ENCODE measurements at regions not wholly inside any gene's neighbourhood (a gene's known extent, or its start where the extent isn't known, plus 50 kb on each side); places are given as distances from the start of the nearest gene placed in this dataset.

DNA sequence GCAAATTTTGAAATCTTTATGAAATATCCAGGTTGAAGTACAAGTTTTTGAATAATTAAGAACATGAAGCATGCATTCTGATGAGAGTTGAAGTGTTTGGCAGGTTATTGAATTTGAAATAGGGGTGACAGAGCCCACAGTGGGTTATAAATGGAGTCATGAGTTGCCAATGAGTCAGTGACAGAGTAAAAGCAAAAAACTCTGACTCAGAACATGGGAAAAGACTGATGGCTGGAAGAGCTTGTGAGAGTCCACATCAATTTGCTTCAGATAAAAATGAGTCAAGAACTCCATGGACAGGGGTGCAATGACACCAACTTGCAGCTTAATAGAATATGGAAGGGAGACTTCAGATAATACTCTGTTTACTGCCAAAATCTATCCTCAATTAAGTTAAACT lies 105.3 kb downstream of the SLC6A15 start:
- no peak for DNase-seq (ENCODE audit: insufficient read length, low spot score)
- FAIRE-seq: no peak

DNA sequence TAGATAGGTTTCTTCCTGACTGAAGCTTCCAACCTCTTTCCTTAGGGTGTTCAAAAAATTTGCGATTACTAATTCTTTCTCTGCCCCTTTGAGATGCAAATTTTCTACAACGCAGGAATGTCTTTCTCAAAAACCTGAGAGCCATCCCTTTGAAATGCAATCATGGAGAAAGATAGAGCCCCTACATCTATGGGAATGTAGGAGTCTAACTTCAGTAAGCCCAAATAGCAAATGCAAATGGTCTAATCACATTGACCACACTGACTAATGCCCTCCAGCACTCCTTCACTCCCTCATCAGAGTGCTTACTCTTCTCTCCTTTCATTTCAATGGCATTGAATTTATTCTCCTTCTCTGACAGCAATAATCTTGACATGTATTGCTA lies 107.1 kb downstream of the SLC6A15 start:
- DNase-seq (ENCODE audit: insufficient read length, low spot score) (no peak), FAIRE-seq (no peak)

DNA sequence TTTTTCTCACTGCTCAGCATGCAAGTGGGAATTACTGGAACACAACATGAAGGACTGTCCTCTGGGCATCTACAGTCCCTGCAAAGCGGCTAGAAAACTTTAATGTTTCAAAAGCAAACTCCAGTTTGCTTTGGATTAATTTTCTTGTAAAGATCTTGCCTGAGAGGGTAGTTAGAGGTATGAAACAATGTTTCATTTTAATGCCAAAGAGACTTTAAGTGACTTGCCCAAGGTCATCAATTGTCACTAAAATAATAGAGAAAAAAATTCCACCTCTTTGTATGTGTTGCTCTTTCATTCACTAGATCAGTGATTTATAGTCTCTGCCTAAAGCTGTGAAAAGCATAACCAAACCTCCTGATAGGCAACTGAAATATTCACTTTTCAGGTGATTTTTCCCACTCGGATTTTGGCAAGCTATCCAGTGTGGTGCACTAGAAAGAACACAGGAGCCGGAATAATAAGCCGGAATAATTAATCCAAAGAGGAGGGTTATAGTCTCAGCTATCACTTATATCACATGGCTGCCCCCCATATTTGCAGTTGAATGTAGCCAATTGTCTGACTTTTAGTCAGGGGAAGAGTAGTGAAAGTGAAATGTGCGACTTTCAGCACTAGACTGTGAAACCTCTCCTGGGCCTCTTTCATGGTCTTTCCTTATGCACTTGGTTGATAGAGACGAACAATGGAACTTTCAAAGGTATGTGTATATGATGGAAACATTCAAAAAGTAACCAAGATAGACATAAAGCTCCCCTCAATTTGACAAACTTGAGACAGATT lies 107.7 kb downstream of the SLC6A15 start:
- DNase-seq (ENCODE audit: insufficient read length, low spot score) (no peak), FAIRE-seq (no peak)

DNA sequence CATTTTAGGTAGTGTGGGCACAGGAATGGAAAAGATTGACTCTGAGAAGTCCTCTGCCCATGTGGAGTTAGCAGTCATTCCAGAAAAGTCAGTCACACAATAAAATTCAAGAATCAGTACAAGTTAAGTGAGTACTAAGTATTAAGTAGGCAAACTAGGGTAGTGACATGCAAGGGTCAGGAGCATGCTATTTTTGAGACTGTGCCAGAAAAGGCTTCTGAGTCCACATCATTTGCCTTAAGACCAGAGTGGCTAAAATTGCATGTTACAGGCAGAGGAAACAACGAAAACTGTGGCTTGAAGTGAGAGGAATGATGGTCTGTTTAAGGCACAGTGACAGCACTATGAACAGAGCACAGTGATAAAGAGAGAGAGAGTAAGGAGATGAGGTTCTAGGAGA lies 108.9 kb downstream of the SLC6A15 start:
- no peak for FAIRE-seq
- DNase-seq (ENCODE audit: insufficient read length, low spot score): no peak

DNA sequence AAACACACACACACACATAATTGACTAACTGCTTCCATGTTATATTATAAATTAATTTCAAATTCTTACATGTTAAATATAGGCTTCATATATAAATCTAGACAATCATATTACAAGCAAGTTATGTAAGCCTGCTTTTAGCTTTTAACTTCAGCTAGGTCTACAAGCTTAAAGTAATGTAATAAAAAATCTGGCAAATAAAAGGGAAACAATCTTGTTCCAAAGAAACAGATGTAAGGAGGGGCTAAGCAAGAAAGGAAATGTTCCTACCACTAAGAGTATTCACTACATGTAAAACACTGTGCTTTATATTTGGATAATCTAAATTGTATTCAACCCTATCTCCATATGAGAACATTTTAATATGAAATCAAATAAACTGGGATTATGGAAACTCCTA lies 110.4 kb downstream of the SLC6A15 start:
- DNase-seq (ENCODE audit: insufficient read length, low spot score): no peak
- no peak for FAIRE-seq

DNA sequence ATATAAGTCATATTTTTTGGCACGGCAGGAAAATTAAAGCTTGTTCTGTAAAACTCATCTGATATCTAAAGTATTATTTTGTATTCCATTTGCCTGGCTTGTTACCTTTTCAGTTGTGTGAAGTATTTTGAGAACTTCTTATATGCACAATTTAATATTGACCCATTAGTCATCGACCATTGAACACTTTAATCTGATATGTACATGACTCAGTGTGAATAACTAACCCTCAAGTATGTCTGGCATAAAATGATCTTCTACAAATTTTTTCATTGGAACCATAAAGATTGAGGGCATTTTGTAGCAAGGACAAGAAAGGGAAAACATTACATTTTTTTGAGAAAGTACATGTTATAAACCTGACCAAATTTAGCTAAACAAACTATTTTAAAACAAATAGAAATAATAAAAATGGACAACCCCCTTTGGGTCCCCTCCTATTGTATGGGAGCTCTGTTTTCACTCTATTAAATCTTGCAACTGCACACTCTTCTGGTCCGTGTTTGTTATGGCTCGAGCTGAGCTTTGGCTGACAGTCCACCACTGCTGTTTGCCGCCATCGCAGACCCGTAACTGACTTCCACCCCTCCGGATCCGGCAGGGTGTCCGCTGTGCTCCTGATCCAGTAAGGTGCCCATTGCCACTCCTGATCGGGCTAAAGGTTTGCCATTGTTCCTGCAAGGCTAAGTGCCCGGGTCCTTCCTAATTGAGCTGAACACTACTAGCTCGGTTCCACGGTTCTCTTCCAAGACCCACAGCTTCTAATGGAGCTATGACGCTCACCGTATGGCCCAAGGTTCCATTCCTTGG lies 118.8 kb downstream of the SLC6A15 start:
- no peak for DNase-seq (ENCODE audit: insufficient read length, low spot score)
- FAIRE-seq: no peak

DNA sequence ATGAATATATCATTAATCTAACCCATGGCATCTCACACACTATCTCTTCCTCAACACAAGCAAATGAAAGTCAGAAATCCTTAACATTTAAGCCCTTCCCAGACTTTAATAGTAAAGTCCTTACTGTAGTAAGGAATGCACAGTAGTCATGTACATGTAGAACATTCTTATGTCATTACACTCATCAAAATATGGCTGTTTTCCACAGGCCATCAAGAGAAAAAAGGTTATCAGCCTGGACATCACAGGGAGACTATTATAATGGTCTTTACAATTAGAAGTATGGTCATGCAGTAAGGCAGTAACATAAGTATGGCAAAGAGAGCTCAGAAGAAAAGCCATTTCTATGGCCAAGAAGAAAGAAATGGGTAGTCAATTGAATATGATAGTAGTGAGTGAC lies 121.2 kb downstream of the SLC6A15 start:
- DNase-seq (ENCODE audit: insufficient read length, low spot score): no peak
- FAIRE-seq: no peak

DNA sequence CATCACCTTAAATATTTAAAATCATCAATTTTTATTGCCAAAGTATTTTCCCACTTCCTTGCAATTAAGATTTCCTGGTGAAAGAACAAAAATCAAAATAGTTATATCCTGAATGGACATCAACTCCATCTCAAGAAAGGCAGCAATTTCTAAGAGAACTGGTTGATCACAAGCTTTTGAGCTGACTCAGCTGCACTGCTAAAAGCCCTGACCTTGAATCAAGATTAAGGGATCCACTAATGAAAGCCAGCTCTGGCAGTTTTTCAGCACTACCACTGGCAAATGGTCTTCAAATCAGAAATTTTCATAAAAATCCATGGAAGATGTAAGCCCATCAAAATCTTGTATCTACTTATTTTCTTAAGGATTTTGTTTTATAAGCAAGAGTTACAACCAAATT lies 123.4 kb downstream of the SLC6A15 start:
- FAIRE-seq: no peak

DNA sequence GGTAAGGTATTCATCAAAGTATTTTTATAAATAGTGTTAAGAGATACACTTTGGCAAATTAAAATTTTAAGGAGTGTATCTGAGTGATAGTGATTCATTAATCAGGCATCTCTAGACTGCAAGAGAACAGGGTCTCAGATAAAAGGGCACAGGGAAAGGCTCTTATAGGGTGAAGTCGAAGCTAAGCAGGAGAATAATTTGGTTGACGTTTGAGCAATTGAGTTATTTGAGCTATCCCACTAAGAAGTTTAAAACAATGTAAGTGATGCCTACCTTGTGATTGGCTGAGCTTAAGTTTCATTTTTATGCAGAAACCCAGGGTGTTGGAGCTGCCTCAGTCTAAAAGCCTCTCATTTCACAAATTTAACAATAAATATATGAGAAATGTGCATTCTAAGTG lies 125.3 kb downstream of the SLC6A15 start:
- FAIRE-seq: no peak
- DNase-seq (ENCODE audit: insufficient read length, low spot score): no peak

More for the DNA sequence above, 123.4 kb downstream of the SLC6A15 start:
- DNase-seq (ENCODE audit: insufficient read length, low spot score): no peak

DNA sequence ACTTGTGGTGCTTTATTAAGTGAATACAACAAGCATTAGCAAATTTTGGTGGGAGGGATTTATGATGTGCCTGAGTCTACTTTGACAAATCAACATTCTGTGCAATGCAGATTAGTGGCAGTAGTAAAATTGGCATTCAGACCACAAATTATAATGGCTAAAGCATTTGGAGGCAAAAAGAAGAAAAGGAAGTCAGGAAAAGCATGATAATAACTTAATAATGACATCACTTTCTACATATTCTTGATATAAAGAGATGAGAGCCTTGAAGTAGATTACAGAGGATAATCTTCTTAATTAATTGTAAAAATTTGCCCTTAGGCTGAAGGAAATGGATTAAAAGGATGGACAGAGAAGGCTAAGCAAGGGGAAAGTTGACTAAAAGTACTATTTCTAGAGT lies 126.0 kb downstream of the SLC6A15 start:
- FAIRE-seq: no peak

DNA sequence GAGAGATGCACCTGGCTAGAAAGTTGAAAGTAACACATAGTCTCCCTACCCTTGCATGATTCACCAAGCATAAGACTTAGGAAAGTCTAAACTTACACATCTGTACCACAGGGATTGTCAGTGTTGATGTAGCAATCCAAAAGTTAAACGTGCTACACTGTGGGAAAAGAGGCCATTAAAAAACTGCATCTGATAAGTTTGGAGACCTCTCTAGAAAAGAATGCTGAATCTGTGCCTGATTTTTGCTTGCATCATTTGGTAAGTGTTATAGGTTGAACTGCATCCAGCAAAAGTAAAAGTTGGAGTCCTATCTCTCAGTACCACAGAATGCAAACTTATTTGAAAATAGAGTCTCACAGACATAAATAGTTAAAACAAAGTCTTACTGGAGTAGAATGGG lies 126.6 kb downstream of the SLC6A15 start:
- FAIRE-seq: no peak
- DNase-seq (ENCODE audit: insufficient read length, low spot score): no peak

More for the DNA sequence above, 126.0 kb downstream of the SLC6A15 start:
- DNase-seq (ENCODE audit: insufficient read length, low spot score): no peak

DNA sequence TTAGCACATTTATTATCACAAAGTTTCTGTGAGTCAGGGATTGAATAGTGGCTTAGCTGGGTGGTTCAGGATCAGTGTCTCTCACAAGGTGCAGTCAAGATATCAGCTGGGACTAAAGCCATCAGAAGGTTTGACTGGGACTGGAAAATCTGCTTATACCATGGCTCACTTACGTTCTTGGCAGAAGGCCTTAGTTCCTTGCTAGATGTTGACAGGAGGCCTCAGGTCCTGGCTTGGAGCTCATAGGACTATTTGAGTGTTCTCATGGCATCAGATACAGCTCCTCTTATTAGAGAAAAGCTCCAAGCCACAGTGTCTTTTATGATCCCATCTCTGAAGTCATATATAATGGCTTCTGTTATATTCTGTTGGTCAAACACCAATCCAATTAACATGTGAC lies 127.3 kb downstream of the SLC6A15 start:
- DNase-seq (ENCODE audit: insufficient read length, low spot score) (no peak), FAIRE-seq (no peak)

DNA sequence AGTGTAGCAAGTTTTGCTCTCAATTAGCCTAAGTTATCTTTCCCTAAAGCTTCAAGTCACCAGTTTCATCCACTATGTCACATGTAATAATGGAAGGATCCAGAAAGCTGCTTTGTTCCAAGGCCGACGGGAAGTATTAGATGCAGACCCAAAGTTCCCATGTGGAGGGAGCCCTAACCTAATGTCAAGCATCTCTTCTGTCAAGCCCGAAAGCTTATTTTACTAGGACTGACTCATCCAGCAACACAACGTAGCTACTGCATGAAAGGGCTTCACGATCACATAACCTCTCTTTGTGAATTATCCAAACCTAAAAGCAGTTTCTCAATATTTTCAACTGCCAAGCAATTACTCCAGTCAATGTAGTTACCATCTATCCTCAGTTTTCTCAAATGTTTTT lies 133.4 kb downstream of the SLC6A15 start:
- DNase-seq (ENCODE audit: insufficient read length, low spot score): no peak
- FAIRE-seq: no peak

DNA sequence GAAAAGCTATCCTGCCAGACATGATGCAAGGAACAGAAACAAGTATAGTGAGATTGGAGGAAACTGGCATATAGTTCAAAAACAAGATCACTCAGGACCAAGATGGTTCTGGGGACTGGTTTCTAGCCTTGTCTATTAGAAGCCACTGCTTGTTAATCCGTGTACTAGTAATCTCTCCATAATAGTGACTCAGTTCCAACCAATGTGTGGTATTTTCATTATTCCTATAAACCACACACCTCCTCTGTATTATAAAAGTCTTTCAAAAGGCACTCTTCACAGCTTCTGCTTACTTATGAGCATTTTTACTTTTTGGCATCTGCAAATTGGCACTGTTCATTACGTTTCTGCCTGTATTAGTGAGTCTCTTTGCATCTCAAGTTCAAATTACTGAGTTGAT lies 140.3 kb downstream of the SLC6A15 start:
- DNase-seq (ENCODE audit: insufficient read length, low spot score): no peak
- no peak for FAIRE-seq

DNA sequence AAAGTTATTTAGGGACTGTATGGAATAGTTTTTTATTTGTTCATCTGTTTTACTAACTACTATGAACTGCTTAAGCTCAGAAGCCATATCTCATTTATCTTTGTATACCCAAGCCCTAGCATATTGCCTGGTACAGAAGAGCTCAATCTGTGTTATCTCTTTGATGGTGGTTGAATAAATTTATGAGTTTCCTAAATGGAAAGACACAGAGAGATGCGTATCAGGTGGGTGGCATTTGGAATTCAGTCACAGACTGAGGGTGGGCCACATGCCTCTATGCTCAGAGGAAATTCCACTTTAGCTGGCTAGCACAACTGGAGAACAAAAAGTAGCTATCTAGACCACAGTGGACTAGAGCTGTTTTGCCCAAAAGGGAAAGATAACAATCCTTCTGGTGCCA lies 145.5 kb downstream of the SLC6A15 start:
- FAIRE-seq (no peak), DNase-seq (ENCODE audit: insufficient read length, low spot score) (no peak)

DNA sequence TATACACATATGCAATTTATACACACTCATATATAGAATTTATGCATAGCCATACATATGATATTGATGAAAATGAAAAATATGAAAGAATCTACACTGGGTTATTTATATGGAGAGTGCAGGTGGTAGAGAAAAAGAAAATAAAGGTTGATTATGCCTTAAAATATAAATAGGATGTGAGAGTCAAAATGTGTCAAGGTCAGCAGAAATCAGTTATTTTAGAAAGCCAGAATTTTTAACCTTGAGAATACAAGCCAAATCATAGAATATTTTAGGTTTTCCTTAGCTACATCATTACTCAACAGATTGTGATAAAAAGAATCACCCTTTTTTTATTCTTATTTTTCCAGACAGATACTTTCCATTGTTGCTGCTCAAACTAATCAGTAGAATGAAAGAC lies 146.2 kb downstream of the SLC6A15 start:
- no peak for DNase-seq (ENCODE audit: insufficient read length, low spot score)
- FAIRE-seq: no peak

DNA sequence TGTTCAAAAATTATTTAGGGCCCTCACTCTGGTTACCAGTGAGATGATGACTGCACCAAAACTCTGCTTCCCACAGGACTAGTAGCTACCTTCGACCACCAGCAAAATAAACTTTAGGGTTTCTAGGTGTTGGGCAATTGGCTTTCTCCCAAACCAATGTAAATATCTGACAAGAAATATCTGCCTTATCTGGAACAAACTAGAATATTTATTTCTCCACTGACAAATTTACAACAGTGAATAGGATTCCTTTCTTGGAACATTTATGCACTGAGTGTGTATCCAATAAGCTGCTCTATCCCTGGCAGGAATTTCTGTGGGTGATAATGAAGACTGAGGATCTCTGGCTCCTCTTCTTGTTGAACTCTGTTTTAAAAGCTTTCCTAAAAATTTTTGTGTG lies 148.6 kb downstream of the SLC6A15 start:
- FAIRE-seq (no peak), DNase-seq (ENCODE audit: insufficient read length, low spot score) (no peak)

DNA sequence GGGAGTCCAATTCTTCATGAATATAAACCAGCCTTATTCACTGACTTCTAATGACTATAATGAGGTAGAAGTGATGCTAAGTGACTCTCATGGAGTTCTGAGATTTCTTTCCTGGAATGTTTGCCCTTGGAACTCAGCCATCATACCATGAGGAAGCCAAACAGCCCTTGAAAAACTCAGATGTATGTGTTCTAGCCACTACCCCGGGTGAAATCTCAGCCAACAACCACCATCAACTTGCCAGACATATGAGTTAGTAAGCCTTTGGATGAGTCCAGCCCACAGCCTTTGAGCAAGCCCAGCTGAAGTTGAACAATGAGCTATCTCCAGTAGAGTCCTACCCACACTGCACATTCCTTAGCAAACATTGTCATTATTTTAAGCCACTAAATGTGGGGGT lies 149.5 kb downstream of the SLC6A15 start:
- no peak for DNase-seq (ENCODE audit: insufficient read length, low spot score)
- FAIRE-seq: no peak

DNA sequence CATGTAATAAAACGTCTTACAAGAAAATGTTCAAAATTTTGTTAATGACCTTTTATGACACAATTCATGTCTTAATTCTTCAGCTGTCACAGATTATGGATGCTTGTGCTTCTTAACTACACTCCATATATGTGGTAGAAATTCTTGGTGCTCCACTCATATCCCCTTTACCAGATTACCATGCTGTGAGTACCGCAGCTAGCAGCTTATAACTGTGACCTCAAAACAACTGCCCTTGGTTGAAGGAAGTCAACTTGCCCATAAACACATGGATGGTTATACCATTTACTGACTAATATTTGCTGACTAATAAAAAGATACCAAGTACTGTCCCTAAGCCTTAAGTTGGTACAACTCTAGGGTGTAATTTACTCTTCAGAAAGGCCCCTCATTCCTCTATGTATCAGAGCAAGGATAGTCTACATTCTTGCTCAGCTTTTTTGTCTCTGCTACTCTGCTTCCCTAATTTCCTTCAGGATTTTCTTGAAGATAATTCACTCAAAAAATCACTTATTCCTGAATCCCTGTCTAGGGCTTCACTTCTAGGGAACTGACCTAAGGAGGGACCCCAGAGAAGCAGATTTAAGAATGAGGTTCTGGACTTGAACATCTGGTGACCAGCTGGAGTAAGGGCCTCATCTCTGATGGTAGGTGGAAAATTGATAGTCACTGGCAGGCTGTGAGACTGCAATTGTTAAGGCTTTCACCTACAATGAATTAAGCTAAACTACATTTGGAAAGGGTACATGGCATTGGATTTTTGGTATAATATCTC lies 152.3 kb downstream of the SLC6A15 start:
- no peak for FAIRE-seq
- DNase-seq (ENCODE audit: insufficient read length, low spot score): no peak

DNA sequence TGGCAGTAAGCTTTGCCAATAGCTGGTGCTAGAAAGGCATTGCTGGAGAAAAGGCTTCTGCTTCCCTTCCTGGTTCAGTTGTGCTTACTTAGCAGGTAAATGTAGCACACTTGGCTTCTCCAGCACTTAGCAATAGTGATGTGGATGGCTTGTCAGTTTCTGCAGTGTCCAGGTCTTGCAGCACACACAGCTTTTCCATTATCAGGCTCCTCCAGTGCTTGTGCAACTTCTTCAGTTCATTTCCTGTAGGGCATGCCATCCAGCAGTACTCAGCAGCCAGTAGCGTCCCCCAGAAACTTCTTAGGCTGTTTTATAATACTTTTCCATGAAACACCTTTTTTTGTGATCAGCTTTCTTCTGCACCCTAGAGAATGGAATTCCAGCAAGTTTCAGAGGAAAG lies 154.6 kb downstream of the SLC6A15 start:
- no peak for FAIRE-seq

DNA sequence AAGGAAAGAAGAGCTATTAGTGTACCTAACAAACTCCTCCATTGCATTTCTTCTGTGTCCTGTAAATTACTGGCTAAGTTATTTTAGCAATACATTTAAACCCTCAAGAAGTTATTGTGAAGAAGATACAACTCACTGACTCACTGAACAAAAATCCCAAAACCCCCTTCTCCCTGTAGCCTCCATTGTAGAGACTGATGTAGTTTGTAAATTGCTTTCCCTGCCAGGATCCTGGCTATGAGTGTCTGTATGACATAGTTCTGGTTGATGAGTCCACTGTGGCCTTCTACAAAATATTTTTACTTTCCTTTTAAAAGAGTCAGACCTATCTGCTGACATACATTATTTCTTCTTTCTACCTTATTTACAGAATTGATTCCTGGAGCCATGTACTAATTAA lies 155.6 kb downstream of the SLC6A15 start:
- FAIRE-seq: no peak
- no peak for DNase-seq (ENCODE audit: insufficient read length, low spot score)

More for the DNA sequence above, 154.6 kb downstream of the SLC6A15 start:
- no peak for DNase-seq (ENCODE audit: insufficient read length, low spot score)
